ENCODE measurements at regions not wholly inside any gene's neighbourhood (a gene's known extent, or its start where the extent isn't known, plus 50 kb on each side); places are given as distances from the start of the nearest gene placed in this dataset.

- no peak overlapping the region for H3K27ac ChIP-seq (ENCODE audit: low read length)
- H3K36me3 ChIP-seq (ENCODE audit: insufficient read depth, low read length), result no peaks in the 10 kb centered on the region
- no peak for TF ChIP-seq EZH2 (IDR thresholded peaks at IDR 0.05; ENCODE audit: borderline replicate concordance, low read depth, low read length, severe bottlenecking)
- no peak for TF ChIP-seq CTCF (IDR thresholded peaks at IDR 0.05; ENCODE audit: borderline replicate concordance, extremely low read depth, low read length, poor library complexity, severe bottlenecking)
- no peaks in the 10 kb centered on the region for H3K79me2 ChIP-seq (ENCODE audit: insufficient read depth, low read length)
- H2AFZ ChIP-seq (ENCODE audit: low read depth, low read length), result no peak overlapping the region
- H4K20me1 ChIP-seq (ENCODE audit: insufficient read depth, low read length), result no peaks in the 10 kb centered on the region
- no peak overlapping the region for H3K4me2 ChIP-seq (ENCODE audit: insufficient read depth, low read length)
- ATAC-seq (ENCODE audit: insufficient read depth, low read depth) (no peak), DNase-seq (no peak)
- peaks cover 4% of the 10 kb centered on the region for H3K27me3 ChIP-seq (ENCODE audit: insufficient read depth, low read length, poor library complexity)
- H3K9me3 ChIP-seq (ENCODE audit: insufficient read depth, low read length, severe bottlenecking), result no peaks in the 10 kb centered on the region
- no peak overlapping the region for H3K4me3 ChIP-seq (ENCODE audit: low read depth in 1 of 2, low read length in 2 of 2)
- no peaks in the 10 kb centered on the region for H3K4me1 ChIP-seq (ENCODE audit: insufficient read depth, low read length)
- H3K9ac ChIP-seq (ENCODE audit: low read depth, low read length), result no peak overlapping the region
Observed at GRCh38 chr11:130604606-130605005, 156.2 kb downstream of the ADAMTS15 start.

GRCh38 chr11:130606178-130606577 is 157.7 kb downstream of the ADAMTS15 start:
- Histone ChIP-seq H4K20me1 (ENCODE audit: insufficient read depth, low read length) (no peaks in the 10 kb centered on the region), H2AFZ (ENCODE audit: low read depth, low read length) (no peak overlapping the region), H3K9ac (ENCODE audit: low read depth, low read length) (no peak overlapping the region), H3K27ac (ENCODE audit: low read length) (no peak overlapping the region), H3K79me2 (ENCODE audit: insufficient read depth, low read length) (no peaks in the 10 kb centered on the region), H3K4me1 (ENCODE audit: insufficient read depth, low read length) (no peaks in the 10 kb centered on the region), H3K9me3 (ENCODE audit: insufficient read depth, low read length, severe bottlenecking) (no peaks in the 10 kb centered on the region), H3K36me3 (ENCODE audit: insufficient read depth, low read length) (no peaks in the 10 kb centered on the region), H3K27me3 (ENCODE audit: insufficient read depth, low read length, poor library complexity) (peaks cover 4% of the 10 kb centered on the region), H3K4me2 (ENCODE audit: insufficient read depth, low read length) (no peak overlapping the region), H3K4me3 (ENCODE audit: low read depth in 1 of 2, low read length in 2 of 2) (no peak overlapping the region)
- no peak for DNase-seq
- no peak for TF ChIP-seq CTCF (IDR thresholded peaks at IDR 0.05; ENCODE audit: borderline replicate concordance, extremely low read depth, low read length, poor library complexity, severe bottlenecking)
- no peak for TF ChIP-seq EZH2 (IDR thresholded peaks at IDR 0.05; ENCODE audit: borderline replicate concordance, low read depth, low read length, severe bottlenecking)
- no peak for ATAC-seq (ENCODE audit: insufficient read depth, low read depth)

GRCh38 chr11:130606781-130607511 is 158.5 kb downstream of the ADAMTS15 start:
- no peak overlapping the region for H2AFZ ChIP-seq (ENCODE audit: low read depth, low read length)

More at GRCh38 chr11:130606781-130607511, 158.5 kb downstream of the ADAMTS15 start:
- ATAC-seq (ENCODE audit: insufficient read depth, low read depth), result no peak
- no peak for DNase-seq
- Histone ChIP-seq H3K36me3 (ENCODE audit: insufficient read depth, low read length) (no peaks in the 10 kb centered on the region), H3K27ac (ENCODE audit: low read length) (no peak overlapping the region), H3K9me3 (ENCODE audit: insufficient read depth, low read length, severe bottlenecking) (no peaks in the 10 kb centered on the region), H3K4me1 (ENCODE audit: insufficient read depth, low read length) (no peaks in the 10 kb centered on the region), H3K79me2 (ENCODE audit: insufficient read depth, low read length) (no peaks in the 10 kb centered on the region), H3K9ac (ENCODE audit: low read depth, low read length) (no peak overlapping the region), H3K27me3 (ENCODE audit: insufficient read depth, low read length, poor library complexity) (peaks cover 4% of the 10 kb centered on the region), H3K4me2 (ENCODE audit: insufficient read depth, low read length) (no peak overlapping the region), H3K4me3 (ENCODE audit: low read depth in 1 of 2, low read length in 2 of 2) (no peak overlapping the region), H4K20me1 (ENCODE audit: insufficient read depth, low read length) (no peaks in the 10 kb centered on the region)
- no peak for TF ChIP-seq CTCF (IDR thresholded peaks at IDR 0.05; ENCODE audit: borderline replicate concordance, extremely low read depth, low read length, poor library complexity, severe bottlenecking)
- TF ChIP-seq EZH2 (IDR thresholded peaks at IDR 0.05; ENCODE audit: borderline replicate concordance, low read depth, low read length, severe bottlenecking), result no peak
